B cell (primary cell): ENCODE measurements at regions not wholly inside any gene's neighbourhood (a gene's known extent, or its start where the extent isn't known, plus 50 kb on each side); places are given as distances from the start of the nearest gene placed in this dataset.

Experiments
- ATAC-seq: fragments of 200-7000 bp; cut with Tn5 transposase; one replicate; pipeline ENCODE4 v1.10.0; 2021; ENCODE audit warnings: low read depth, mild to moderate bottlenecking, moderate number of reproducible peaks, moderate library complexity
- CTCF ChIA-PET: fragments of 350-600 bp; sonication (Branson Sonifier 250); formaldehyde crosslinking; loops from one replicate; lab custom pipeline; 2021; ENCODE audit warnings: antibody characterized with exemption, inconsistent platforms; lab: Charles Lee
- POLR2A ChIA-PET: fragments of 350-600 bp; sonication (Branson Sonifier 250); formaldehyde crosslinking; loops from one replicate; lab custom pipeline; 2021; ENCODE audit warnings: antibody characterized with exemption; lab: Charles Lee
- DNase-seq: peaks from one replicate; pipeline ENCODE4 v3.0.0; 2013
- H2AFZ ChIP-seq: 2 replicates; pipeline ENCODE4 v1.6.1; 2012; ENCODE audit warnings: mild to moderate bottlenecking, low read depth, low read length; ENCODE audit not compliant: insufficient read depth, poor library complexity, severe bottlenecking
- H3K27ac ChIP-seq, 2 donors: 1 replicate in 1 of 2; 2 replicates in 1 of 2; pipeline ENCODE4 v1.5.1; 2012 to 2013; ENCODE audit warnings: low read length in 2 of 2, mild to moderate bottlenecking in 2 of 2, moderate library complexity in 1 of 2
- H3K27me3 ChIP-seq, 4 experiments: fragments of 200-600 bp in 1 of 4; sonication (generic) in 1 of 4; replicated peaks in 1 of 4; 1 replicate in 2 of 4; 2 replicates in 2 of 4; pipeline versions ENCODE4 v1.6.1 to v1.7.0; 2013 to 2016; ENCODE audit warnings: low read length in 3 of 4, mild to moderate bottlenecking in 2 of 4, mixed read lengths in 1 of 4, moderate library complexity in 1 of 4; ENCODE audit not compliant: insufficient read depth in 4 of 4, control insufficient read depth in 3 of 4; ENCODE audit errors: control extremely low read depth in 1 of 4
- H3K36me3 ChIP-seq, 2 experiments: replicated peaks in 1 of 2; 1 replicate in 1 of 2; 2 replicates in 1 of 2; pipeline versions ENCODE4 v1.6.1 to v1.7.1; 2013; ENCODE audit warnings: low read length in 1 of 2; ENCODE audit not compliant: insufficient read depth in 2 of 2, control insufficient read depth in 1 of 2; ENCODE audit errors: control extremely low read depth in 1 of 2, extremely low read depth in 1 of 2
- H3K4me1 ChIP-seq, 2 donors: fragments of 200-600 bp in 1 of 2; sonication (generic) in 1 of 2; 1 replicate in 1 of 2; 2 replicates in 1 of 2; pipeline versions ENCODE4 v1.5.1 to v1.6.1; 2013 to 2017; ENCODE audit warnings: low read length in 2 of 2; ENCODE audit not compliant: control insufficient read depth in 2 of 2, insufficient read depth in 2 of 2
- H3K4me2 ChIP-seq: replicated peaks from 2 replicates; pipeline ENCODE3; 2012; ENCODE audit warnings: mild to moderate bottlenecking, low read depth, low read length; ENCODE audit not compliant: poor library complexity, severe bottlenecking
- H3K4me3 ChIP-seq, 5 experiments: fragments of 200-600 bp in 1 of 5; sonication (generic) in 1 of 5; 1 replicate in 3 of 5; 2 replicates in 2 of 5; pipeline versions ENCODE4 v1.5.1 to v1.7.0; 2011 to 2016; ENCODE audit warnings: low read length in 4 of 5, mild to moderate bottlenecking in 4 of 5, low read depth in 2 of 5, control low read depth in 1 of 5, moderate library complexity in 1 of 5; ENCODE audit not compliant: insufficient read depth in 1 of 5; ENCODE audit errors: control extremely low read depth in 1 of 5, extremely low read depth in 1 of 5
- H3K79me2 ChIP-seq: fragments of 200-600 bp; sonication (generic); one replicate; pipeline ENCODE4 v1.6.0; 2016; ENCODE audit warnings: low read length; ENCODE audit not compliant: control insufficient read depth, insufficient read depth
- H3K9ac ChIP-seq: fragments of 200-600 bp; sonication (generic); 2 replicates; pipeline ENCODE4 v1.6.1; 2017; ENCODE audit warnings: mild to moderate bottlenecking, low read length, moderate library complexity
- H3K9me3 ChIP-seq, 3 donors: one replicate each; pipeline versions ENCODE4 v1.6.1 to v1.7.1; 2013; ENCODE audit warnings: low read length in 2 of 3; ENCODE audit not compliant: control insufficient read depth in 2 of 3, insufficient read depth in 1 of 3; ENCODE audit errors: control extremely low read depth in 1 of 3
- H4K20me1 ChIP-seq: 2 replicates; pipeline ENCODE4 v1.6.0; 2012; ENCODE audit warnings: mild to moderate bottlenecking, low read length; ENCODE audit not compliant: insufficient read depth, control insufficient read depth, poor library complexity, severe bottlenecking
- H3K27ac Mint-ChIP-seq: one replicate; pipeline ENCODE4 v1.8.0; 2021; ENCODE audit warnings: mixed read lengths
- H3K27me3 Mint-ChIP-seq: one replicate; pipeline ENCODE4 v1.8.0; 2021; ENCODE audit warnings: mixed read lengths
- H3K4me1 Mint-ChIP-seq: one replicate; pipeline ENCODE4 v1.8.0; 2021; ENCODE audit warnings: mixed read lengths
- H3K4me3 Mint-ChIP-seq: one replicate; pipeline ENCODE4 v1.8.0; 2021; ENCODE audit warnings: mixed read lengths
- H3K9me3 Mint-ChIP-seq: one replicate; pipeline ENCODE4 v1.8.0; 2022; ENCODE audit warnings: mixed read lengths; ENCODE audit not compliant: insufficient read depth
- EZH2 ChIP-seq: IDR thresholded peaks from 2 replicates; pipeline ENCODE4 v1.6.1; 2012; ENCODE audit warnings: borderline replicate concordance, low read depth, mild to moderate bottlenecking, moderate library complexity, low read length; ENCODE audit not compliant: insufficient read depth, poor library complexity, severe bottlenecking
- WGBS: methylation state at CpG from one replicate; pipeline ENCODE4 v1.1.5; 2013; ENCODE audit warnings: missing lambda C conversion rate; ENCODE audit not compliant: insufficient coverage; 5-methylcytosine and 5-hydroxymethylcytosine counted together
- intact Hi-C: fragments of 100-400 bp; cut with micrococcal nuclease; formaldehyde crosslinking; loops from one replicate; pipeline ENCODE4 v1.10.0; 2022
- TF ChIP-seq, protein P1 (sequence below): fragments of 200-600 bp; IDR thresholded peaks from one replicate; pipeline ENCODE4 v1.8.0; 2022; ENCODE audit warnings: antibody characterized with exemption, mild to moderate bottlenecking

DNA sequence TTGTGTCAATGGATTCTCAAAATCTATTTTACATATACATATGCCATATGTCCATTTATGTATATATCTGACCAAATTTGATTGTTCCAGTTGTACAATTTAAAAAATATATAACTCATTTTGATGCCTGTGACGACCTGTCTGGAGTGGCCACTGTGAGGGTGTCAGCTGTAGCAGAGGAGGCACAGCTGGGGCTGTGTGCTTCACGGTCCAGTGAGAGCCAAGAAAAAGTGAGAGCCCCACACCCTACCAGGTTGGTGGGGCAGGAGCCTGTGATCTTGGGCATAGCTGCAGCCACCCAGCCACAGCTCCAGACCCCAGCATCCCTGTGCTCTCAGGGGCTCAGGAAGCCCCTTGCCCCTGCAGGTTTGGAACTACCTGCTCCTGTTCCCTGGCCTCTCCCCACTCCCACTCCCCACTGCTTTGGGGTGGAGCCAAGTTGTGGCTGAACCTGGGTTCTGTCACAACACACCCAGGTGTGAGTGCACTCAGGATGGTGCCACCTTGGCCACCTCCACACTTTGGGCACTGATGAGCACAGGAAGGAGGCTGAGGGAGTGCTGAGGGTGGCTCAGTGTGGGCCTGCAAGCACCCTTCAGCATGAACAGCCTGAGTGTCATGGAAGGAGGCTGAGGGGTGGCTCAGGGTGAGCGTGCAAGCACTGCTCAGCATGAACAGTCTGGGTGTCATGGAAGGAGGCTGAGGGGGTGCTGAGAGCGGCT, 161.1 kb upstream of the ROBO1 start:
- no peaks in the 10 kb centered on the region for H3K27me3 ChIP-seq
- ChIA-PET CTCF (no interaction called here), POLR2A (no interaction called here)
- no peak overlapping the region for H2AFZ ChIP-seq
- intact Hi-C loops = no loop called here
- TF ChIP-seq, protein P1, sequence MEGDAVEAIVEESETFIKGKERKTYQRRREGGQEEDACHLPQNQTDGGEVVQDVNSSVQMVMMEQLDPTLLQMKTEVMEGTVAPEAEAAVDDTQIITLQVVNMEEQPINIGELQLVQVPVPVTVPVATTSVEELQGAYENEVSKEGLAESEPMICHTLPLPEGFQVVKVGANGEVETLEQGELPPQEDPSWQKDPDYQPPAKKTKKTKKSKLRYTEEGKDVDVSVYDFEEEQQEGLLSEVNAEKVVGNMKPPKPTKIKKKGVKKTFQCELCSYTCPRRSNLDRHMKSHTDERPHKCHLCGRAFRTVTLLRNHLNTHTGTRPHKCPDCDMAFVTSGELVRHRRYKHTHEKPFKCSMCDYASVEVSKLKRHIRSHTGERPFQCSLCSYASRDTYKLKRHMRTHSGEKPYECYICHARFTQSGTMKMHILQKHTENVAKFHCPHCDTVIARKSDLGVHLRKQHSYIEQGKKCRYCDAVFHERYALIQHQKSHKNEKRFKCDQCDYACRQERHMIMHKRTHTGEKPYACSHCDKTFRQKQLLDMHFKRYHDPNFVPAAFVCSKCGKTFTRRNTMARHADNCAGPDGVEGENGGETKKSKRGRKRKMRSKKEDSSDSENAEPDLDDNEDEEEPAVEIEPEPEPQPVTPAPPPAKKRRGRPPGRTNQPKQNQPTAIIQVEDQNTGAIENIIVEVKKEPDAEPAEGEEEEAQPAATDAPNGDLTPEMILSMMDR = no peak
- TF ChIP-seq EZH2 = no peak
- WGBS = 82% methylated on average over 3 of the region's 4 CpGs
- no peak overlapping the region for H3K4me3 ChIP-seq
- no peaks in the 10 kb centered on the region for H3K36me3 ChIP-seq
- H3K27ac ChIP-seq = no peak overlapping the region
- no peak for DNase-seq
- no peaks in the 10 kb centered on the region for H3K79me2 ChIP-seq
- H3K9ac ChIP-seq = no peak overlapping the region
- Mint-ChIP-seq H3K4me1 (no peaks in the 10 kb centered on the region), H3K27me3 (no peaks in the 10 kb centered on the region), H3K9me3 (no peaks in the 10 kb centered on the region), H3K4me3 (no peak overlapping the region), H3K27ac (no peak overlapping the region)
- H3K9me3 ChIP-seq = peaks cover 0 to 19% (median 0%) of the 10 kb centered on the region in 3 donors
- no peak overlapping the region for H3K4me2 ChIP-seq
- H4K20me1 ChIP-seq = no peaks in the 10 kb centered on the region
- no peak for ATAC-seq
- no peaks in the 10 kb centered on the region for H3K4me1 ChIP-seq

DNA sequence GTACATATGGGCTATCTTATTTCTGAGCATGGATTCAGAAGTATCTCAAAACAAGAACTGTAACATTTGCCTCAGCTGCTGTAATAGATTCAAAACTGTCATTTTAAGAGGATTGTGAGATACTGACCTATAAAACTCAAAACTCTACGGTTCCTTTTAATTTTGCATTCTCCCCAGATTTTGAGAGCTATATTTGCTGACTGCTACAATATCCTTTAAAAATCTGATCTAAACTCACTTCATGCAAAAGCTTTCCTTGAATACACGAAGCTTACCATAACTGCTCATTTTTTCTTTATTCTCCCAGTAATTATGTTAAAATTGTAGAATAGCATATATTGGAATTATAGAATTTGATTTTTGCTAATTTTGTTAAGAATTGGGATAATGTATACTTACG, 158.7 kb upstream of the ROBO1 start:
- ChIA-PET CTCF (no interaction called here), POLR2A (no interaction called here)
- Histone ChIP-seq H2AFZ (no peak overlapping the region), H3K27ac (no peak overlapping the region), H4K20me1 (no peaks in the 10 kb centered on the region), H3K27me3 (no peaks in the 10 kb centered on the region), H3K9ac (no peak overlapping the region), H3K9me3 (peaks cover 0 to 15% (median 0%) of the 10 kb centered on the region in 3 donors), H3K79me2 (no peaks in the 10 kb centered on the region), H3K4me2 (no peak overlapping the region), H3K4me3 (no peak overlapping the region), H3K4me1 (no peaks in the 10 kb centered on the region), H3K36me3 (no peaks in the 10 kb centered on the region)
- Mint-ChIP-seq H3K9me3 (no peaks in the 10 kb centered on the region), H3K27me3 (no peaks in the 10 kb centered on the region), H3K4me3 (no peak overlapping the region), H3K4me1 (no peaks in the 10 kb centered on the region), H3K27ac (no peak overlapping the region)
- DNase-seq = no peak
- intact Hi-C loops = no loop called here
- WGBS = no CpG with 5 or more reads among the region's 3 CpGs
- TF ChIP-seq EZH2 = no peak
- TF ChIP-seq, protein P1 = no peak
- no peak for ATAC-seq
